GM12878 (cell line): ENCODE measurements at regions not wholly inside any gene's neighbourhood (a gene's known extent, or its start where the extent isn't known, plus 50 kb on each side); places are given as distances from the start of the nearest gene placed in this dataset.

Experiments used
- ATAC-seq: fragments of 200-7000 bp; cut with Tn5 transposase; 3 replicates; pipeline ENCODE4 v1.9.1; 2020; ENCODE audit warnings: mild to moderate bottlenecking, moderate library complexity
- BruUV-seq: library from RNA; stranded (reverse); fragments of 400-500 nt; replicated peaks from 2 replicates; lab custom pipeline; 2021; lab: Mats Ljungman, UMichigan
- CTCF ChIA-PET: fragments of 300-600 bp; sonication (Branson Sonifier 250); formaldehyde crosslinking; extraction: SDS; loops from one replicate; lab custom pipeline; 2021; ENCODE audit warnings: inconsistent platforms; lab: Yijun Ruan, JAX
- POLR2A ChIA-PET: fragments of 350-600 bp; formaldehyde crosslinking; extraction: SDS; loops from one replicate; lab custom pipeline; 2021; ENCODE audit warnings: inconsistent platforms; lab: Charles Lee
- RAD21 ChIA-PET: fragments of 300-600 bp; sonication (Branson Sonifier 250); formaldehyde crosslinking; loops from one replicate; lab custom pipeline; 2023; ENCODE audit warnings: antibody characterized with exemption; ENCODE audit not compliant: unreplicated experiment; lab: Charles Lee
- SMC1A ChIA-PET: fragments of 300-600 bp; sonication (Branson Sonifier 250); formaldehyde crosslinking; loops from one replicate; lab custom pipeline; 2023; ENCODE audit not compliant: unreplicated experiment, uncharacterized antibody; lab: Charles Lee
- DNase-seq: peaks from one replicate; pipeline ENCODE4 v3.0.0-alpha.2; 2011; ENCODE audit warnings: low read depth, low spot score
- FAIRE-seq: peaks from 3 replicates; lab custom pipeline; 2011; peaks lifted over from hg19 to GRCh38; lab: Jason Lieb, UNC
- H2AFZ ChIP-seq: 2 replicates; pipeline ENCODE4 v1.6.0; 2011; ENCODE audit warnings: low read depth, low read length, control low read depth; ENCODE audit not compliant: control insufficient read depth
- H3K27ac ChIP-seq: 2 replicates; pipeline ENCODE4 v1.5.1; 2011; ENCODE audit warnings: control low read depth; ENCODE audit not compliant: control insufficient read depth, insufficient read depth
- H3K27me3 ChIP-seq, 2 experiments: replicated peaks in 1 of 2; 2 replicates each; pipeline versions ENCODE4 v1.6.0 to v1.6.1; 2011; ENCODE audit warnings: low read length in 1 of 2; ENCODE audit not compliant: control insufficient read depth in 2 of 2, insufficient read depth in 2 of 2
- H3K36me3 ChIP-seq, 2 experiments: 2 replicates each; pipeline ENCODE4 v1.5.1; 2011; ENCODE audit warnings: low read length in 1 of 2; ENCODE audit not compliant: control insufficient read depth in 2 of 2, insufficient read depth in 2 of 2
- H3K4me1 ChIP-seq: 2 replicates; pipeline ENCODE4 v1.6.1; 2011; ENCODE audit warnings: mild to moderate bottlenecking, low read length, moderate library complexity, mixed read lengths; ENCODE audit not compliant: control insufficient read depth, insufficient read depth
- H3K4me2 ChIP-seq: 2 replicates; pipeline ENCODE4 v1.6.0; 2011; ENCODE audit warnings: control low read depth; ENCODE audit not compliant: control insufficient read depth, insufficient read depth
- H3K4me3 ChIP-seq: fragments of 200-600 bp; sonication (generic); 2 replicates; pipeline ENCODE4 v1.5.1; 2016
- H3K79me2 ChIP-seq: 2 replicates; pipeline ENCODE4 v1.6.0; 2011; ENCODE audit warnings: low read length; ENCODE audit not compliant: control insufficient read depth, insufficient read depth
- H3K9ac ChIP-seq: 2 replicates; pipeline ENCODE4 v1.8.0; 2011; ENCODE audit warnings: low read length, control low read depth, mixed read lengths; ENCODE audit not compliant: control insufficient read depth, insufficient read depth
- H3K9me3 ChIP-seq: replicated peaks from 3 replicates; pipeline ENCODE4 v1.5.1; 2011; ENCODE audit warnings: mild to moderate bottlenecking, low read length; ENCODE audit not compliant: control insufficient read depth, insufficient read depth
- H4K20me1 ChIP-seq: 2 replicates; pipeline ENCODE4 v1.6.0; 2011; ENCODE audit not compliant: control insufficient read depth, insufficient read depth
- BHLHE40 ChIP-seq, 2 experiments: fragments of 450-650 bp in 1 of 2; IDR thresholded peaks; 2 replicates each; pipeline ENCODE4 v1.6.1; 2011 to 2017; ENCODE audit warnings: low read depth in 2 of 2, borderline replicate concordance in 1 of 2, improper control_type of control experiment in 1 of 2, low read length in 1 of 2, mild to moderate bottlenecking in 1 of 2
- CREB1 ChIP-seq: IDR thresholded peaks from 2 replicates; pipeline ENCODE4 v1.6.1; 2012; ENCODE audit warnings: low read depth, mild to moderate bottlenecking, inconsistent platforms
- HCFC1 ChIP-seq: fragments of 150-350 bp; IDR thresholded peaks from 2 replicates; pipeline ENCODE4 v1.6.1; 2014; ENCODE audit warnings: low read length
- MYC ChIP-seq: IDR thresholded peaks from 2 replicates; pipeline ENCODE4 v1.6.1; 2011; ENCODE audit warnings: mild to moderate bottlenecking, low read length, moderate library complexity, inconsistent platforms; ENCODE audit not compliant: insufficient read depth, insufficient replicate concordance, insufficient read length, severe bottlenecking
- NFYA ChIP-seq: IDR thresholded peaks from 2 replicates; pipeline ENCODE4 v1.6.1; 2011; ENCODE audit warnings: low read depth, mild to moderate bottlenecking, low read length, improper control_type of control experiment, borderline replicate concordance
- PAX8 ChIP-seq: fragments of 450-650 bp; IDR thresholded peaks from 2 replicates; pipeline ENCODE4 v1.6.1; 2017; ENCODE audit warnings: mild to moderate bottlenecking, moderate library complexity
- SIN3A ChIP-seq: IDR thresholded peaks from 2 replicates; pipeline ENCODE4 v1.6.1; 2012; ENCODE audit warnings: low read depth, low read length, improper control_type of control experiment
- STAT1 ChIP-seq: fragments of 450-650 bp; conservative IDR thresholded peaks from 2 replicates; pipeline ENCODE4 v1.6.1; 2014; ENCODE audit warnings: antibody characterized with exemption, mild to moderate bottlenecking
- ZNF24 ChIP-seq: fragments of 450-650 bp; IDR thresholded peaks from 2 replicates; pipeline ENCODE4 v1.6.1; 2017; ENCODE audit warnings: antibody characterized with exemption, mild to moderate bottlenecking
- WGBS: methylation state at CpG from one replicate; pipeline ENCODE4 v1.1.6; 2016; ENCODE audit warnings: low lambda C conversion rate; ENCODE audit not compliant: insufficient replicate concordance, insufficient coverage; ENCODE audit errors: missing lambda C conversion rate; 5-methylcytosine and 5-hydroxymethylcytosine counted together
- in situ Hi-C: fragments of 300-500 bp; cut with MboI; formaldehyde crosslinking; loops from 9 replicates; pipeline ENCODE4 v1.14.3; 2018; ENCODE audit warnings: mixed read lengths
- intact Hi-C: fragments of 100-400 bp; cut with micrococcal nuclease; formaldehyde crosslinking; loops from one replicate; pipeline ENCODE4 v1.14.2; 2022; ENCODE audit not compliant: unreplicated experiment
- TF ChIP-seq, protein P1 (sequence below): fragments of 150-350 bp; IDR thresholded peaks from 2 replicates; pipeline ENCODE4 v1.6.1; 2016; ENCODE audit warnings: low read depth, low read length
- TF ChIP-seq, protein P2 (sequence below): fragments of 450-650 bp; IDR thresholded peaks from 2 replicates; pipeline ENCODE4 v1.6.1; 2014; ENCODE audit warnings: mild to moderate bottlenecking
- TF ChIP-seq, protein P3 (sequence below): IDR thresholded peaks from 2 replicates; pipeline ENCODE4 v1.6.1; 2011; ENCODE audit warnings: borderline replicate concordance, low read depth, mild to moderate bottlenecking, moderate library complexity, low read length; ENCODE audit not compliant: insufficient read depth, poor library complexity, severe bottlenecking

DNA sequence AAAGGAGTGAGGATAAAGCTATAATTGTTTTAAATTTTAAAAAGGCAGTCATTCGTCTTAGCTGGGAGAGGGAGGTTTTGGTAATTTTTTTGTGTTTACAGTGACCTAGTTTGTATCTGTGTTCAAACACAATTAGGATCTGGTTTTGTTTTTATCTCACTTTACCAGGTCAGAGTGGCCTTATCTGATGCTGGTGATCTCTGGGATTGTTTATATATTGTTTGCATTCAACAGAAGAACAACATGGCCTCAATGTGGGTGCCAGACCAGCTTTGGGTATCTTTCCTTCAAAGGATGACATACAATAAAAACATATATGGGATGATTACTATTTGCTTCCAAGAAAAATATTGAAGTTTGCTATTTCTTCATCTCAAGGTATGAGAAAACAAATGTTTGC is 272.2 kb upstream of the UGT8 start (continued):
- TF ChIP-seq, protein P1, sequence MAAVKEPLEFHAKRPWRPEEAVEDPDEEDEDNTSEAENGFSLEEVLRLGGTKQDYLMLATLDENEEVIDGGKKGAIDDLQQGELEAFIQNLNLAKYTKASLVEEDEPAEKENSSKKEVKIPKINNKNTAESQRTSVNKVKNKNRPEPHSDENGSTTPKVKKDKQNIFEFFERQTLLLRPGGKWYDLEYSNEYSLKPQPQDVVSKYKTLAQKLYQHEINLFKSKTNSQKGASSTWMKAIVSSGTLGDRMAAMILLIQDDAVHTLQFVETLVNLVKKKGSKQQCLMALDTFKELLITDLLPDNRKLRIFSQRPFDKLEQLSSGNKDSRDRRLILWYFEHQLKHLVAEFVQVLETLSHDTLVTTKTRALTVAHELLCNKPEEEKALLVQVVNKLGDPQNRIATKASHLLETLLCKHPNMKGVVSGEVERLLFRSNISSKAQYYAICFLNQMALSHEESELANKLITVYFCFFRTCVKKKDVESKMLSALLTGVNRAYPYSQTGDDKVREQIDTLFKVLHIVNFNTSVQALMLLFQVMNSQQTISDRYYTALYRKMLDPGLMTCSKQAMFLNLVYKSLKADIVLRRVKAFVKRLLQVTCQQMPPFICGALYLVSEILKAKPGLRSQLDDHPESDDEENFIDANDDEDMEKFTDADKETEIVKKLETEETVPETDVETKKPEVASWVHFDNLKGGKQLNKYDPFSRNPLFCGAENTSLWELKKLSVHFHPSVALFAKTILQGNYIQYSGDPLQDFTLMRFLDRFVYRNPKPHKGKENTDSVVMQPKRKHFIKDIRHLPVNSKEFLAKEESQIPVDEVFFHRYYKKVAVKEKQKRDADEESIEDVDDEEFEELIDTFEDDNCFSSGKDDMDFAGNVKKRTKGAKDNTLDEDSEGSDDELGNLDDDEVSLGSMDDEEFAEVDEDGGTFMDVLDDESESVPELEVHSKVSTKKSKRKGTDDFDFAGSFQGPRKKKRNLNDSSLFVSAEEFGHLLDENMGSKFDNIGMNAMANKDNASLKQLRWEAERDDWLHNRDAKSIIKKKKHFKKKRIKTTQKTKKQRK: no peak
- TF ChIP-seq MYC (no peak), PAX8 (no peak), SIN3A (no peak), BHLHE40 (IDR thresholded peaks at IDR 0.05; ENCODE audit: borderline replicate concordance in 1 of 2, low read depth in 2 of 2, low read length in 1 of 2) (no peak)

DNA sequence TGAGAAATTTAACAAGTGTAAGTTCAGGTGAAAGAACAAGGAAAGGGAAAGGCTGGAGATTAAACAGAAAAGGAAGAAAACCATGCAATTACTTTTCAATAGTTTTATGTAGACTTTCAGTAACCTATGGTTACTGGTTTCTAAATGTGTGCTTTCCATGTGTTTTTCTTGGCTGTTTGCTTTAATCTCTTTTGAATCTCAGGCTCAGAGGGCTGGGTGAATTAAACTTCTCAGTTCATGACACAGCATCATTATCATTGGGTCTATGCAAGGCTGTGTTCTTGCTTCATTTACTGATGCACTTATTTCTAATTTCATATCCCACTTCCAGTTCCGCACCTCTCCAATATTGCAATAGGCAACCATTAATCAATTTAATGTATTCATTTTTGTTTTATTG is 266.5 kb upstream of the UGT8 start:
- ATAC-seq (no peak), FAIRE-seq (no peak), DNase-seq (no peak)
- Histone ChIP-seq H3K36me3 (no peaks in the 10 kb centered on the region), H3K4me2 (no peak overlapping the region), H3K9ac (no peak overlapping the region), H2AFZ (no peak overlapping the region), H3K9me3 (no peaks in the 10 kb centered on the region), H3K4me1 (no peaks in the 10 kb centered on the region), H3K27ac (no peak overlapping the region), H3K4me3 (no peak overlapping the region), H4K20me1 (no peaks in the 10 kb centered on the region), H3K79me2 (no peaks in the 10 kb centered on the region), H3K27me3 (no peaks in the 10 kb centered on the region)
- RAD21 ChIA-PET: no interaction called here
- POLR2A ChIA-PET: no interaction called here
- CTCF ChIA-PET: no interaction called here
- in situ Hi-C loops: no loop called here
- intact Hi-C loops: no loop called here
- no TSS peak for BruUV-seq
- SMC1A ChIA-PET: no interaction called here
- WGBS: 85% methylated on average over 1 of the region's 1 CpG
- TF ChIP-seq NFYA (no peak), SIN3A (no peak), CREB1 (no peak), ZNF24 (no peak), HCFC1 (no peak), STAT1 (no peak)
- TF ChIP-seq, protein P2, sequence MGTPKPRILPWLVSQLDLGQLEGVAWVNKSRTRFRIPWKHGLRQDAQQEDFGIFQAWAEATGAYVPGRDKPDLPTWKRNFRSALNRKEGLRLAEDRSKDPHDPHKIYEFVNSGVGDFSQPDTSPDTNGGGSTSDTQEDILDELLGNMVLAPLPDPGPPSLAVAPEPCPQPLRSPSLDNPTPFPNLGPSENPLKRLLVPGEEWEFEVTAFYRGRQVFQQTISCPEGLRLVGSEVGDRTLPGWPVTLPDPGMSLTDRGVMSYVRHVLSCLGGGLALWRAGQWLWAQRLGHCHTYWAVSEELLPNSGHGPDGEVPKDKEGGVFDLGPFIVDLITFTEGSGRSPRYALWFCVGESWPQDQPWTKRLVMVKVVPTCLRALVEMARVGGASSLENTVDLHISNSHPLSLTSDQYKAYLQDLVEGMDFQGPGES: no peak
- TF ChIP-seq, protein P3, sequence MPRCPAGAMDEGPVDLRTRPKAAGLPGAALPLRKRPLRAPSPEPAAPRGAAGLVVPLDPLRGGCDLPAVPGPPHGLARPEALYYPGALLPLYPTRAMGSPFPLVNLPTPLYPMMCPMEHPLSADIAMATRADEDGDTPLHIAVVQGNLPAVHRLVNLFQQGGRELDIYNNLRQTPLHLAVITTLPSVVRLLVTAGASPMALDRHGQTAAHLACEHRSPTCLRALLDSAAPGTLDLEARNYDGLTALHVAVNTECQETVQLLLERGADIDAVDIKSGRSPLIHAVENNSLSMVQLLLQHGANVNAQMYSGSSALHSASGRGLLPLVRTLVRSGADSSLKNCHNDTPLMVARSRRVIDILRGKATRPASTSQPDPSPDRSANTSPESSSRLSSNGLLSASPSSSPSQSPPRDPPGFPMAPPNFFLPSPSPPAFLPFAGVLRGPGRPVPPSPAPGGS: no peak
